NCI-H226 (cell line): ENCODE measurements at regions not wholly inside any gene's neighbourhood (a gene's known extent, or its start where the extent isn't known, plus 50 kb on each side); places are given as distances from the start of the nearest gene placed in this dataset.

ENCODE experiments used
- DNase-seq: peaks from one replicate; pipeline ENCODE4 v3.0.0-alpha.2; 2015

DNA sequence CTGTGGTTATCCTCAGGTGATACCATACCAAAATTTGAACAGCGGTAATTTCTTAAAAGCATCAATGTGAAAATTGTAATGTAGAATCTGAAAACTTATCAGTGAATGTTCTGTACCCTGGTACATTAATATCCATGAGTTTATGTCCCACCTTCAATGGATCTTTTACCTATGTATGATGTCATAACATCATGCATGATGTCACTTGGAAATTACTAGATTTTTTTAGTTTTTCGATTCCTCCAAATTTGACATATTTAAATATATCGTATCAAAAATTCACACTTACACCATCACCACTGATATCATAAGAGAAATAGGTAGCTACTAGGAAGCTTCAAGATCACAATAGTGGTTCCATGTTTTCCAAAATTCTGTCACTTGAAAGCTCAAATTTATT lies 95.0 kb upstream of the AKR1E2 start:
- no peak for DNase-seq

DNA sequence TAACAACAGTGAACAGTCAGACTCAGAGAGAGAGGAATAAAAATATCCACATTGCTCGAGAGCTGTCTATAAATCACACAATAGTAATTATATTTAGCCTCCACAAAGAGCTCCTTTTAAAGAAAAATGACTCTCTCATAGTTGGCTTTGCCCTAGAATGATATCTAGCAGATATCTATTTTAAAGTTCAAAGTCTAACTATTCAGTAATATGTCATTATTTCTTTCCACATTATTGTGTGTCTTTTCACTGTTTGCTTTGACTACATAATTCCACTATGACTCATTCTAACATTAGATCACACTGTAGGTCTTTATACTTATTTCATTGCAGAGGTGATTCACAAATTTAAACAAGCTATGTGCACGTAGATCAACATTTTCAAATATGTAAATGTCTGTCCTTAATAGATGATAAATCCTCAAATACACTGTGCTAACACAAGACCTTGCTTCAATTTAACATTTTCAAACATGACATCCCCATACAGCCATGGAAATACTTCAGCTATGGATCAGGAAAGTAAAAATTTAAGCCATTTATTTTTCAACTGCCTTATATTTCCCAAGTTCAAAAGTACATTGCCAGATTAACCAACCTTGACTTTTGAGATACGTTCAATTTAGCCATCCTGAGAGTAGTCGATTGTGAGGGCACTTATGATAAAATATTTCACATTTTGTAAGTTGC lies 99.9 kb upstream of the AKR1E2 start:
- peak; percentile 59 for DNase-seq

DNA sequence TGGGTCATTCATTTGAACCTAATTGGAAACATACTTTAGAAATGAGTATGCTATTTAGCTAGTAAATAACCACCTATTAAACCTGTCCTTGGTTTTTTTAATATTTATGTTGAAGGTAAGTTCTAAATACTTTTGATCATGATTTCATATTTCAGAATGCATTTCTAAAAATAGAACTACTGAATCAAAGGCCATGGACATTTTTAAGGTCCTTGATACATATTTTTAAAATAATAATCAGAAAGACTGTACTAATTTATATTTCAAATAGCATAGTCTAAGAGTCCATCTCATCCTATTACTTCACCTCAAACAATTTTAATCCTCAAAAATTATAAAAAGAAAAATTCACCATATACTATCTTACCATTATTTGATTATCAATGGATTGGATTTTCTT lies 102.1 kb upstream of the AKR1E2 start:
- DNase-seq: no peak

DNA sequence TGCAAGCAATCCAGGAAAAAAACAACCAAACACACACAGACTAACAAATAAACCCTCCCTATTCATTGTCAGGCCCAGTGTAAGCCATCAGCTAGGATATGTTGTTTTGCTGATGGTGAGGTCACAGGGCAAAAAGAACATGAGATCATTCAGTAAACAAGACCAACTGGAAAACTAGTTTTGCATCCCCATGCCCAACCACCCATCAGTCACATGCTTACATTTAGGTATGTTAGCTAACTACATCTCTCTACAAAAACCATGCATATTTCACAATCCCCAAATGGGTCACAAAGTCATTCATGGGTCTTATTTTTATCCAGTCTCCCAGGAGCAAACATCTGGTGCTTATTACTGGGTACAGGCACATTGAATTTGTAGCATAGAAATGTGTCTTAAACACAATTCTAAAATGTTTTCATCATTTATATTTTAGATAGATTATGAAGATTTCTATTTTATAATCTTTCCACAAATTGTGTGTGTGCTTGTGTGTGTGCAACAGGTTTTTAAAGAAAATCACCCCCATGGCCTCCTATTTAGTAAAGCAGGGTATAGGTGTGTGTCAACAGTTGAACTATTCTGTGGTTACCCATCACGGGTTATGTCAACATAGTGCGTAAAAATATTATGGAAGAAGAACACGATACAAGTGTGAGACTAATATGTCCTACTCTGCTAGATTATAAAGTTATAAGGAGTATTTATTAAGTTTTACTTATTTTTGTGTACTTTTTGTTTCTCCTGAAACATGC lies 103.8 kb upstream of the AKR1E2 start:
- DNase-seq: no peak

DNA sequence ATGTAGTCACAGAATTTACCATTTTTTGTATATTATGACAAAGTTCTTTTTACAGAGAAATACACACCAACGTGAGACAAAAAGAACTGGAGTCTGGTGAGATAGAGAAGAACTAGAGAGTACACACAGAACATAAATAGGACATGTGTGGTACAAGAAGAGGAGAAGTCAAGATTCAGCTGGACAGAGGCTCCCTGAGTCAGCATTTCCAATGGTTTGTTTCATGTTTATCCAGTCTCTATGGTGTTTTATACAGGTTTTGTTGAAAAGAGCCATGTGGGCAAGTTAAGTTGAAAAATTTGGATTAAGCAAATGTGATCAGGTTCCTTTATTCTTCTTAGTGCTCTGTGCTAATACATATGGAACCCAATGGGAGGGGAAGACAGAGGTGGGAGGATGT lies 105.5 kb upstream of the AKR1E2 start:
- no peak for DNase-seq

DNA sequence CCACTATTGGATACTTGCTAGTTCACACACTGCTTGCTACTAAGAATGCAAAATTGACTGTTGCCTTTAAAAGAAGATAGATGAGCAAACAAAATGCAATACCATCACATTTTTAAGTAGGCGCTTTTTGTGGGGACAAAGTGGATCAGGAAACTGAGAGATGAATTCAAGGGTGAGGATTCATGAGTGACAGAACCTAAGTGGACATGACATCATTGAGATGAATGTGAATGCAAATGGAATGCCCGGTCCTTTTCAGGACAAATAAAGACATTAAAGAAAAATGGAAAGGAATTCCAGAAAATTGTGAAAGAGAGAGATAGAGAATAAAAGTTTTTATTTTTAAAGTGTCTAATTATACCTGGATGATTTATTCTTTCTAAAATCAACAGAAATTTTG lies 106.3 kb upstream of the AKR1E2 start:
- no peak for DNase-seq

DNA sequence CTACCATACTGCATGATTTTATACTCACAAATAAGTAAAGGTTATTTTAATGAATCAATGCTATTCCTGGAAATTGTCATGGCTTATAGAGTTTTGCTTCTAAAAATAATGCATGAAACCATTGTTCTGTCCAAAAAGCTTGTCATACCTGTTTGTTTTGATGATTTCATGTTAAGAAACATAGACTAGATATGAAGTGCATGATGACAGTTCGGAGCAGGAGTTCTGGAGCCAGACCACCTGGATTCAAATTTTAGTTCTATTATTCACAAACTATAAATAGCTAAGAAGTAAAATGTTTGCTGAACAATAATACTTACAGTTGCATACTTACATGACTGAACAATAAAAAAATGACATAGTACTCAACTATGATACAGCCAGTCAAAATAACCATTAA lies 107.0 kb upstream of the AKR1E2 start:
- no peak for DNase-seq

DNA sequence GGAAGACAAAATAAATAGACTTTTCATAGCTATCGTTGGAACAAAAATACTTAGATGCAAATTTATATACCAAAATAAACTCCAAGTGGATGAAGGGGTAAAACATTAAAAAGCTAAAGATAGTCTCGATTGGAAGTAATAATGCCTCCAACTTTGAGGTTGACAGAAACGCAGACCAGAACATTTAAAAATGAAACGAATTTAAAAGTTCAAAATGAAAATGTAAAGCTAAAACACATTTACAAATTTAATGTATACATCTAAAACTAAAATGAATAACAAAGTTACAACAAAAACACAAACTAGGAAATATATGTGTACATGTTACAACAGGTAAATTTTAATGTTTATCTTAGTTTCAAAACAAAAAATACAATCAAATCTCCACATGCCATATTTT lies 107.5 kb upstream of the AKR1E2 start:
- no peak for DNase-seq

DNA sequence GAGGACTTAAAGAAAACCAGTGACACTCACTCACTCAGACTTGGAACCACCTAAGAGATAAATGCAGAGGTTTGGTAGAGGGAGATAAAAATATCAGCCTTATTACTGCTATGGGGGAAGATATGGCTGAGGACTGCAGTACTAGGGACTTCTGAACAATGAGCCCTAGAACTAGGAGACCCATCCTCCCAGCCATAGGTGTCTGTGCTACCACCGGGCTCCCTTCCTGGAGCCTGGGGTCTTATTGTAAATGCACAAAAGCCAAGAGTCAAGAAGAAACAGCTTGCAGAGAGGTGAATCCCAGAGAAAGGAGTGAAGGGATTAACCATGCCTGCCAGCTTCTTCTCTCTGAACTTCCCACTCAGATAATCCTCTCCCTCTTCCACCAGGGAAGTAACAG lies 108.3 kb upstream of the AKR1E2 start:
- no peak for DNase-seq

DNA sequence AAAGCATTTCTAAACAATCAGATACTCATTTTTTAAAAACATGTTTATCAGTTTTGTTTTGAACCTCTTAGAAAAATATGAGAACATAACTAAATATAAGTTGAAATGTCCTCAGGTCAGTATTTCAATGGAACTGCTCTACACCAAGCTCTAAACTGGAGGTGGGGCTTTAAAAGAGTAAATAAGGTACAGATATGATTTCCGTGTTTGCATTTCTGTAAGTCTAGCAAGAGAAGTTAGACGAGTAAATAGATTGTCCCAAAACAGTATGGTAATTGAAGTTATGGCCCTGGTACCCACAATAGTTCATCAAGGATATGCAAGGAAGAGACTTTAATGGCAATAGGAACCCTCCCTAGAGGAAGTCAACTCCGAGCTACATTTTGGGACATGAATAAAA lies 115.1 kb upstream of the AKR1E2 start:
- no peak for DNase-seq

DNA sequence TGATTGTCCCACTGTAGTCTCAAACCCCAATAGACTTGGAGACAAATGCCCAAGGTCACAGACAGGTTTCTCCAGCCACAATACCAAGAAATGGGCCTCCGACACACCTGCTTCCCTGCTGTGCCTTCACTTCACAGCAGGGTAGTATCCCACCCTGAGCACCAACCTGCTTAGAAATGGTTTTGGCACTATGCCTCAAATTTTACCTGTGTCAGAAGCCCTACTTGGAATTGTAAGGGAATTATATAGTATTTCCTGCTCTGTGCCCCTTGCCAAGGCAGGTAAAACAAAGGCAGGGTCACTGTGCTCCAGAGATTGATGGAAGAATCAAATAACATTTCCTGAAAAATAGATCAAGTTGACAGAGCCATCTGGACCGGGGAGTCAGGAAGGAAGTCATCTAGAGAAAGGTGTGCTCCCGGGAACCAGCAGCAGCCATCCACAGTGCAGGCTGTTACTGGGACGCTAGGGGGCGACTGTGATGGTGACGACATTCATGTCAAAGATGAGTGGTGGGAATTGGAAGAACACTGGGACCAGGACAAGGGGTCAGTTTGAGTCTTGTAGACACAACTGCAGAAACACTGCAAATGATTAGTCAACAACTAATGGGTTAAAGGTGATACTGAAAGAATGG lies 117.8 kb upstream of the AKR1E2 start:
- DNase-seq: no peak

DNA sequence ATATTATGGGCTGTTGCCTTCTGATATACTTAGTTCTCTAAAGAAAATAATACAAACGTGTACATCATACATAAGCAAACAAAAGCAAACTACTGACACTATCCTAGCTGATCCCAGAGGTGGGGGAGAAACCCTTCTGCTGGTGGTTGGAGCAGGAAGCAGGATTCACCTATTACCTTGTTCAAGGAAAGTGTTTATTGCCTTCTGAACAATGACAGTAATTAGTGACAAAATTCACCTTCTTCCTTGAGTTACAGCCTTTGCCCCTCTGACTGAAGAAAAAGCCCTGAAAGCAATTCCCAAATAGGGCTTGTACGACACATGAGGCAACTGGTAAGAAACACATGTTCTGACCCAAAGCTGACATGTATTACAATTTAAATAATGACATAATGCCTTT lies 118.8 kb upstream of the AKR1E2 start:
- no peak for DNase-seq

DNA sequence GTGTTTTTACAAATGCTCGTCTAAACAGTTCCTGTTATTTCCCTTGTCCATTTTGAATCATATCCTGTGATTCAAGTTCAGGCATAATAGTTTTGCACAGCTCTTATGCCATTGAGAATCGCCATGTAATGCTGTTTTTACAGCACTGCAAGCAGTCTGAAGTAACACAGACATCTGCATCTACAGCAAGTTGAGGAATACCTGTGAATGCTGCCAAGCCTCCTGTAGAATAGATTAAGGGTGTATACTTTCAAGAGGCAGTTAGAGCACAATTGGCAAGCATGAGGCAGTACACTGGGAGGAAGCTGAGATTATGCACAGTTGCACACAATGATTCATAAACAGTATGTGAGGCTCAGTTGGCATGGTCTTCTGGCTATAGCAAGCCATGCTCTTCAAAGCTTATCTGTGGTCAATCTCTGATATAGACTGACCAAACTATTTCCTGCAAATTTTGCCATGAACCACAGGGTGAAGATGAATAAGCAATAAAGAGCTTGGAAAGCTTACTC lies 121.9 kb upstream of the AKR1E2 start:
- DNase-seq: peak; percentile 90

DNA sequence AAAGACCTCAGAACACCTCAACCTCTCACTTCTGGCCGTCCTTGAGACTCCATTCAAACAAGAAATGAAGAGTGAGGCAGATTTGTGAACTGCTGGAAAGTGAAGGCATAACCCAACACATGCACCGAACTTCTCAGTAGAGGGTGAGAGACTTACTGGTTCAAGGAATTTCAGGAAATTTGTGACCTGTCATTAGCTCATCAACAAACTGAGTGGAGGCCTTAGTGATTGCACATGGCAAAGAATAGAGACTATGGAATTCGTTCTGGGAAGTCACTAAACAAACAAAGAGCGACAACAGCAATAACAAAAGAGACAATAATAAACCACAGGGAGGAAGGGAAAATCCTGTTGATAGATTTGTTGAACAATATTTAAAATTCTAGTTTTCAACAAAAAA lies 125.0 kb upstream of the AKR1E2 start:
- no peak for DNase-seq

DNA sequence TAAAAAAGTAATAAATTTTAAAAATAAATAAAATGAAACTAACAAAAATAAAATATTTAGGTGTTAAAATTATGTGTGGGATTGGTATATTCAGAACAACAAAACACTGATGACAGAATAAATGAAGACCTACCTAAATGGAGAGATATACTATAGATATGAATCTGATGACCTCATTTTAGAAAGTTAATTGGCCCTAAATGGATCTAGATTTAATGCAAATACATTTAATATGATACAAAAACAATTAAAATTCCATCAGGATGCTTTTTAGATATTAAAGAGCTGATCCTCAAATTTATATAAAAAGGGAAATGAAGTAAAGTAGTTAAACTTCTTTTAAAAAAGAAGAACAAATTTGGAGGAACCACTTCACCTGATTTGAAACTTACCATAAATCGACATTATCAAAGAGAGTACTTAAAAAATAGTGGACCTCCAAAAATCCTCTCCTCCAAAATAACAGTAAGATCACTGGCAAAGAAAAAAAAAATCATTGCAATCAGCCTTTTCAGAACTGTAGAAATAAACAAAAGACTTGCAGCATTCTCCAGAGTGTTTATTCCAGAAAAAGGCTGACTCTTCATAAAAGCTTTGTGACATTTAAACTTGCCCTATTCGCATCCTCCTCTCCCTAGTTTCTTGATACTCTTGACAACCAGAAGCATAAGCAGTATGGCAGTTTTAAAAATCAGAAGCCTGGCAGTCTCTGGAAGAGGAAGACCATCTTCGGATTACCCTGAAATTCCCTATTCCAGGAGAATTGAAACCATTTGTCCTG lies 125.9 kb upstream of the AKR1E2 start:
- DNase-seq: no peak

DNA sequence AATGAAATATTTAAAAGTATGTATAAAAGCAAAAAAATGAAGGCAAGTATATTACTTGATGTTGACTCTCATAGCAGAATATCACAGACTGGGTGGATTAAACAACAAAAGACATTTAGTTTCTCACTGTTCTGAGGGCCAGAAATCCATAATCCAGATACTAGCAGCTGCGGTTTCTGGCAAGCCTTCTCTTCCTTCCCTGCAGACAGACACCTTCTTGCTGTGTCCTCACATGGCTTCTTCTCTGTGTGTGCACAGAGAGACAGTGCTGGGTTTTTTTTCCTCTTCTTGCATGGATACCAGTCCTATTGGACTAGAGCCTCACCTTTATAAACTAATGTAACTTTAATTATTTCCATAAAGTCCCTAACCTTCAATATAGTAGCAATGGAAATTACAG lies 127.9 kb upstream of the AKR1E2 start:
- no peak for DNase-seq

DNA sequence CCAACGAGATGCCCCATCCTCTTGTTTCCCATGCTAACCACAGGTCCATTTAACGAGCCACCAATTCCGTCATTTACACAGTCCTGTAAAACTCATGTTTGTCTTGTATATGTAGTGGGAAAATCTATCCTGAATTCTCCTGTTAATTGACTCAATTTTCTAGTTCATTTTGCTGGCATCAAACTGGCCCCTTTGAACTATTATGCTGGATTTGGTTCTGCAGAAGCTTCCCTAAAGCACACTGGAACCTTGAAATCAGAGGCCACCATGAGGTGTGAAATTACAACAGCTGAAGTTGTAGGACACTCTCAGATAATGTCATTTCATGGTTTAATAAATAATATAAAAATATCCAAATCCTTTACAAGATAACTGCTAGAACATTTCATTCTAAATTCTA lies 129.8 kb upstream of the AKR1E2 start:
- DNase-seq: no peak

DNA sequence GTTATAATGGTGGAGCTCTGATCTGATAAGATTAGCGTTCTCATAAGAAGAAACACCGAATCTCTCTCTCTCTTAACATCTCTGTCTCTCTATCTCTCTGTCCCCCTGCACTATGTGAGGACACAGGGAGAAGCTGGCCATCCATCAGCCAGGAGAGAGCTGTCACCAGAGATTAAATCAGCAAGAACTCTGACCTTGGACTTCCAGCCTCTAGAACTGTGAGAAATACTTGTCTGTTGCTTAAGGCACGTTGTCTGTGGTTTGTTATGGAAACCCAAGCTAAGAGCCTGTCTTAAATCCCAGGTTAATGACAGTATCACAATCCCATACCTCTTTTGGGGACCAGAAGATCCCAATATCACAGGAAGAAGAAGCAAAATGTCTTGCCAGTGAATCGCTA lies 132.0 kb upstream of the AKR1E2 start:
- no peak for DNase-seq

DNA sequence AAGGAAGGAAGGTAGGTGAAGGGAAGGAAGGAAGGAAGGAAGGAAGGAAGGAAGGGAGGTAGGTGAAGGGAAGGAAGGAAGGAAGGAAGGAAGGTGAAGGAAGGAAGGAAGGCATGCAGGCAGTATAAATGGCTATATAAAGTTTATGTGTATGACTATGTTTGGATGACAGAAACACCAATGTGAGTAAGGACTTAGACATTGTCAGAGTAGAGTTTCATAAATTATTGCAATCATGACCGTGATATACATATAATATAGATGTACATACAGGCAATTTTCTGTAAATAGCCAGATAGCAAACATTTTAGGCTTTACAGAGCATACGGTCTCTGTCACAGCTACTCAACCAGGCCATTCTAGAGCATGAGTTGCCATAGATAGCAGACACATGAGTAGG lies 133.8 kb upstream of the AKR1E2 start:
- no peak for DNase-seq

DNA sequence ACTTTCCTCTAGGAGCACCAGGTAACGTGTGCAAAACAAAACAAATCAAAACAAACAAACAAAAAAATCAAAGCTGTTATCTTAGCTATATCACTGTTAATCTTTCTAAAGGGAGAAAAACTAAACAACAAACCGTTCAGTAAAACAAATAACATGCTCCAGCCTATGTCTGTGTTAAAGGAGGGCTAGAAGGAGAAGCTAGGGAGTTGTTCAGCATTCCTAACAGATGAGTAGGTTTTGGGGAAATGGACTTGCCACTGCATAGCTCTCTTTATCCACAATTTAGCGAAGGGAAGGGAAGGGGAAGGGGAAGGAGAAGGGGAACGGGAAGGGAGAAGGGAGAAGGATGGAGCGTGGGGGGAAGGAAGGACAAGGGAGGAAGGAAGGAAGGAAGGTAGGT lies 134.2 kb upstream of the AKR1E2 start:
- DNase-seq: peak; percentile 41

DNA sequence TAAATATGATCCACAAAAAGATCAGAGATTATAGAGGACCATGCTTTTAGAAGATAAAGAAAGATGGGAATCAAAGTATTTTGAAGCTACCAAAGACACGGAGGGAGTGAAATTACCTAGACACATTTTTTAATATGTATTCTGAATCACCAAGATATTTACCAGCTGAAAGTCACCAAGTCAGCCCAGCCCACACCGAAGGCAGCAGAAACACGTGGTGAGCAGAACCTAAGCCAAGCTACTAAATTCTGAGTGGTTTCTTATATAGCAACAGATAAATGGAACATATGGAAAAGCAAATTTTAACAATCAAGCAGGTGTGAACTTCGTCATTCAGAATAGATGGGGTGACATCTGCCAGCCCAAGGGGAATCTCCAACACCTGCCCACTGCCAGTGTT lies 134.7 kb upstream of the AKR1E2 start:
- DNase-seq: no peak

DNA sequence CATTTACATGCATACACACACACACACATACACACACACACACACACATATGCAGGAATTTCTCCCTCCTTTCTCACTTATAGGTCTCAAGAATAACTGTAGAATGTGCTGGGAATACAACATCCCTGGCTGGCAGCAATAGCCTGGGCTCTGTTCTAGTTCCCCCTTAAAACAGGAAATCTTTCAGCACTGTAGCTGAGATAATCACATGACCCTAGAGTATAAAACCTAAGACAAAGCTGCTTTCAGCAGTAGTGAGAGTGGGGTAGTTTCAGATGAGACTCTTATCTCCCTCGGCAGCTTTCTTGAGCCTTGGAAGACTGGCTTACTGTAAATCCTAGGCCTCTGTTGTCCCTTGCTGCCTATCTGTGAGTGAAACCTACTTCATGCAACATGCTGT lies 137.4 kb upstream of the AKR1E2 start:
- DNase-seq: no peak

DNA sequence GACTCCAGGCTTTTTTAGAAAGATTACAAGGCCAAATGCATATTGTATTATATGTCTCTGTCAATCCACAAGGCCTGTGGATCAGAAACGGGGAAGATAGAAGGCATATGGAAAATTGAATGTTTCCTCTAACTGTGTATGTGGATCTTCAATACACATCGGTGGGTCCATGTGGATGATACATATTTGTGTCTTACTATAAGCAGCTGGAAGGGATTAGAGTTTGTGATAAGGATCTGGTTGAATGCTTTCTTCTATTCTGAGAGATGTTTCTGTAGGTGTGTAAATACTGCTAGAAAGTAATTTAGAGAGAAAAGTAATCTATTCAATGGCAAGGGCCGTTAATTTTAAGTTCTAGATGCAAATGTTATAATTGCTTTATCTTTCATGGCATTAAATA lies 137.8 kb upstream of the AKR1E2 start:
- DNase-seq: no peak
